ENCODE measurements at regions not wholly inside any gene's neighbourhood (a gene's known extent, or its start where the extent isn't known, plus 50 kb on each side); places are given as distances from the start of the nearest gene placed in this dataset.

DNA sequence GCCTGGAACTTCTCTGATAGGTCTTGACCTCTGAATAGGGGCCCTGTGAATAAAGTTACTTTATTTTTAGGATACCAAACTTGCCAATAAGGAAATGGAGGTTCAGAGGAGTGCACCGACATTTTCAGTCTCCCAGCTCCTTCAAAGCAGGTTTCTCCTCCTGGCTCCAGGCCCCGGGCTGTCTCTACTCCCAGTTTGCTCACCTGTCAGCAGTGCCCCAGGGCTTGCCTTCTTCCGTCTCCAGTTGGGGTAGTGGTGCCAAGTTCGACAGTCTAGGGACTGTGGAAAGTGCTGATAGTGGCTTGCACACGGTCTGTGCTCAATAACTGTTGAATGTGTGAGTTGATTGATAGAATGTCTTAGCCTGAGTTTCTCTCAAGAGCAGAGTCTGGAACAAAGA lies 149.2 kb downstream of the ACTL8 start:
- DNase-seq (ENCODE audit: low spot score) = no peak

DNA sequence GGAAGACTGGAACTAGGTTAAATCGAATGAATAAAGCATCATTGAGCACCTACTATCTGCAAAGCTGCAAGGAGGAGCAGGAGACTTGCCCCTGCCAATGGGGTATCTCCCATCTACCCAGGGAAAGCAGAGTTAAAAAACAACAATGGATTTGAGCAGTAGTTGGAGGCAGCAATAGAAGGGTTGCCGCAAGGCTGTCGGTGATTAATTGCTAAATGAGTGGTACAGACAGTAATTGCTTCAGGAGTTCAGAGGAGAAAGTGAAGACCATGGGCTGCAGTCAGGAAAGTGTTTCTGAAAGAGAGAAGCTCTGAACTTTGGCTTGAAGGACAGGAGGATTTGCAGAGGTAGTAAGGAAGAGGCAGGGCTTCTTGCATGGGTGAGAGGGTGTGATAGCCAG lies 152.9 kb downstream of the ACTL8 start:
- DNase-seq (ENCODE audit: low spot score) = no peak

DNA sequence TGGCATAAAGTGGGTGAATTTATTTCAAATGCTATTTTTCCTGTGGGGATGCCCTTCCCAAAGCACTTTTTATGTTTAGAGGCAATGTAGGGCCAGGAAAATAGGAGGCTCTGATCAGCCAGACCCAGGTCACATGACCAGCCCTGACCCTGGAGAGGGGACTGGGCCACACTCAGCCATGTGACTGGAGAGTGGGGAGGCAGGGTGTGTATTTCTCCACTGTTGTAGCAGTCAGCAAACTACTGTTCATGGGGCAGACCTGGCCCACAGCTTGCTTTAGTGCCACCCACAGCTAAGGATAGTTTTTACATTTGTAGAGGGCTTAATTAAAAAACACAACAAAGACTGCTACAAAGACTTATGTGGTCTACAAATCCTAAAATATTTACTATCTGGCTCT lies 153.8 kb downstream of the ACTL8 start:
- DNase-seq (ENCODE audit: low spot score) = no peak

DNA sequence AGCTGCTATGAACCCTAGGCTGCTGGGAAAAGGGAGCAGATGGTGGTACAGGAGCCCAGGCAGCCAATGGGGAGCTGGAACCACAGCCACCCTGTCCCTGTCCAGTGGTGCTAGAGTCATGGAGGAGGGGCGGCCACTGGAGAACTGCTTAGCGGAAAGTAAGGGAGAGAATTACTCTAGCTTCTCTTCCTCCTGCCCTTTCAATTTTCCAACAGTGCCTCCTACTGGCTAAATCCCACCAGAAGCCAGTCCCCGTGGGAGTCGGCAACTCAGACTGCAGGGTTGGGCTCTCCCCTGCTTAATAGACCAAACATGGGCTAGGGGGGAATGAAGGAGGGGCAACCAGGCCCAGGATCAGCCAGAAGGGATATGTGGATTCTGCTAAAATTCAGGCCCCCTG lies 154.5 kb downstream of the ACTL8 start:
- DNase-seq (ENCODE audit: low spot score) = peak; percentile 8

DNA sequence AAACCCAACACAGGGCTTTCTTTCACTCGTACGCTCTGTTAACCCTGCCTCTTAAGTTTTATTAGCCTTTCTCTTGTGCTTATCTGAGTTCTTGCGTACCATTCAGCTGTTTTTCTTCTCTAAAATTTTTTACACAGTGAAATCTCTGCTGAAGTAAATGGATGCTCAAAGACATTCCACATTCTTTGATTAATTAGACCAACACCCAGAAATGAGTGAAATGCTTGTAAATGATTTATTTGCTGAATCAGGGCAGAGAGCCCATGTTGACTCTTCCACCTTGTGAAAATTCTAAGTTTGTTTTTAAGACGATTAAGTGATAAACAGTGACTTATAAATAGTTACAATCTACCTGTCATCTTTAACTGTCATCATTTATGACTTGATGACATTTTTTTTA lies 156.7 kb downstream of the ACTL8 start:
- DNase-seq (ENCODE audit: low spot score) = no peak

DNA sequence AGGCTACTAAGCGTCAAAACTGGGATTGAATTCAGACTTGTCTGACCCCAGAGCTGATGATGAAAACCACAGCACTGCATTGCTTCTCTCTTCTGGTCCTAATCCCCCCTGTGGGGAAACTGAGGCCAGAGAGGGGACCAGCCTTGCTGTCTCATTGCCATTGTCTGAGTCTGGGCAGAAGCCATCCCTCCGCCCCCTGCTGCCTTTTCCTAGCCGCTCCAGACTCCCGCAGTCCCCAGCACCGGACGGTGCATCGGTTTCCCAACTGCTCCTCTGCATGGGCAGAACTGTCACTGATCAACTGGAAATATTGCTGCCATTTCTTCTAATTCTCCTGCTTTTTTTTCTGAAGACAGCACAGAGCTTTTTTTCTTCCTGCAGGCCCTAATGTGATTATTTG lies 157.4 kb downstream of the ACTL8 start:
- no peak for DNase-seq (ENCODE audit: low spot score)

DNA sequence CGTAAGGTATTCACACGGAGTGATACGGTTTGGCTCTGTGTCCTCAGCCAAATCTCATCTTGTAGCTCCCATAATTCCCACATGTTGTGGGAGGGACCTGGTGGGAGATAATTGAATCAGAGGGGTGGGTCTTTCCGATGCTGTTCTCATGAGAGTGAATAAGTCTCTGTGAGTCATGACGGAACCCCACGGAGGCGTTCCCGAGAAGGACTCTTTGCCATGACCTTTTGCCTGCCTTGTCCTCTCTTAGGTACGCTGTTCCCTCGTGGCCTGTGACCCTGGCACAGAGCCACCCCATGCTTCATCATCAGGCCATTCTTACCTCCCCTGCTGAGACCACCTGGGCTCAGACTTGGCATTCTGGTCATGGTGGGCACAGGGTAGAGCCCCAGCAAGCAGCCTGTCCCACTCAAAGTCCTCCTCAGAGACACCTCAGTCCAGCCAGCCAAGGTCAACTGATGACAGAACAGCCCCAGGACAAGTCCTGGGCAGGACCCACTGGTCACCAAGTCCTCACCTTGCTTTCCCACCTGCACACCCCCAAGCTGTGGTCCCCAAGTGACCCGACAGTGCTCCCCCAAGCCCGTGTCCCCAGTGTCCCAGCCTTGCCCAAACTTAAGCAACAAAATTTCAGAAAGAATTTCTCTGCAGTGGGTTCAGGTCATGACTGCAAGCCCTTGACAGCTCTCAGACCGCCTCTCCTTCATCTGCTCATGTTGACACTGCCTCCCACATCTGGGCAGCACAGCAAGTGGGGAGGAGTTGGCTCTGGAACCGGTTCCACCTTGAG lies 158.4 kb downstream of the ACTL8 start:
- no peak for DNase-seq (ENCODE audit: low spot score)

DNA sequence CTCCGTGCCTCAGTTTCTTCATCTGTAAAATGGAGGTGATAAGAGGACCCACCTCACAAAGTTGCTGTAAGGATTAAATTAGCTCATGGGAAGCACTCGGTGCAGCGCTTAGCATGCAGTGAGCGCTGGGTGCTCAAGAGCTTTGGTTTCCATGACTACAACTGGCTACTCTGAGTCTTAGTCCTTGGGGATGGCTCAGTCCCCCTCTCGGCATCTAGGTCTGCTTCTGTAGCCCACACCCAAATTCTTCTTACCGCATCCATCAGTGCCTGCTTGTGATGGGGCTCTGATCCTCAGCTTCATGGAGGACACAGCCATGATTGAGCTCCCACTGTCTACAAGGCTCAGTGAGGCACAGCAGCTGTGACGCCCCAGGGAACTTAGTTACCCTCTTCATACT lies 159.0 kb downstream of the ACTL8 start:
- DNase-seq (ENCODE audit: low spot score) = no peak

DNA sequence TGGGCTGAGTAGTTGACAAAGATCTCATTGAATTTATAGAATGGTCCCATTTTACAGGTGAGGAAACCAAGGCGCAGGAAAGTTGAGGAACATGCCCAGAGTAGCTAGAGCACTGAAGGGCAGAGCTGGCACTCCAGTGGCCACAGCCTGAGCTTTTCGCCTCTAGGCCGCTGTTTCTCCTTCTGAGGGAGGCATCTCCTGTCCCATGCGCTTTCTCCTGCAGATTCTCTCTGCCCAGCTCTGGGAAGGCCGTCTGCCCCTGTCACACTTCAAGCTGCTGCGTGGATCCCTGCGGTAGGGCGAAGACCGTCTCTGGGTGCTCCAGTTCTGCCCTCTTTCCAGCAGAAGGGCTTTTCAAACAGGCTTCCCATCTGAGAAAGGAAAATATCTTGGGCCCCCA lies 159.9 kb downstream of the ACTL8 start:
- DNase-seq (ENCODE audit: low spot score) = no peak

DNA sequence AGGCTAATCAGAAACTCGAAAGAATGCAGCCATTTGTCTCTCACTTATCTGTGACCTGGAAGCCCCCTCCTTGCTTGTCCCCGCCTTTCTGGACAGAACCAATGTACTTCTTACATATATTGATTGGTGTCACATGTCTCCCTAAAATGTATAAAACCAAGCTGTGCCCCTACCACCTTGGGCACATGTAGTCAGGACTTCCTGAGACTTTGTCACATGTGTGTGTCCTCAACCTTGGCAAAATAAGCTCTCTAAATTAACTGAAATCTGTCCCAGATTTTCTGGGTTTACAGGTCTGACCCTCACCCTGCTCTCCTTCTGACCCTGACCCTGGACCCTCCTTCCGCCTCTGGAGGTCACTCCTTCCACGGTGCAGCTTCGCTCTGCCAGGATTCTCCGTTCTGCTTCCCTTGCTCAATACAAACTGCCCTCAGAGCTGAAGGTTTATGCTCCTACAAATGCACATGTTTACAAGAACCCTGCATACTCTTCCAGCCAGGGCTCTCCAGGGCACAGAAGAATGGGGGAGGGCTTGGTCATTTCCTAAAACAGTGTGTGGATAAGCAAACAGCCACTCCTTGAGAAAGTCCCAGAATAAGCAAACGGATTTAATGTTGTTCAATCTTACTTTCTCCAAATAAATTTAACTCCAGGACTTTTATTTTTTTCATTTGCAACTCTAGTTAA lies 160.5 kb downstream of the ACTL8 start:
- no peak for DNase-seq (ENCODE audit: low spot score)

DNA sequence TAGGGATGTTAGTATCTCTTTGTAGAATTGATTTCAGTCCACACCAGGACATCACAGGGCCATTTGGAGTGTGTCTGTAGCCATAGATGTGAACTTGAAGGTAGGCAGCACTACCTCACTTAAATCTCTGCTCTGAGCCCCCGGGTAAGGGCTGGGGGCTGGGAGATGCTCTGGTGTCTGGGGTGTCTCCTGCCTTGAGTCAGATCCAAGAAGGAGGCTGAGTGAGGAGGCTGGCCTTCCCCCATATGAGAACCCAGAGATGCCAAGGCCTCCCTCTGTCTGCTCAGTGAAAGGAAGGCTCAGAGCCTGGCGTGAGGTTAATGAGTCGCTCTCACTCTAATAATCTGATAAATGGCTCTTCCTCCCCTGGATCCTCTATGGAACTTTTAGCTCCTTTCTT lies 161.6 kb downstream of the ACTL8 start:
- no peak for DNase-seq (ENCODE audit: low spot score)

DNA sequence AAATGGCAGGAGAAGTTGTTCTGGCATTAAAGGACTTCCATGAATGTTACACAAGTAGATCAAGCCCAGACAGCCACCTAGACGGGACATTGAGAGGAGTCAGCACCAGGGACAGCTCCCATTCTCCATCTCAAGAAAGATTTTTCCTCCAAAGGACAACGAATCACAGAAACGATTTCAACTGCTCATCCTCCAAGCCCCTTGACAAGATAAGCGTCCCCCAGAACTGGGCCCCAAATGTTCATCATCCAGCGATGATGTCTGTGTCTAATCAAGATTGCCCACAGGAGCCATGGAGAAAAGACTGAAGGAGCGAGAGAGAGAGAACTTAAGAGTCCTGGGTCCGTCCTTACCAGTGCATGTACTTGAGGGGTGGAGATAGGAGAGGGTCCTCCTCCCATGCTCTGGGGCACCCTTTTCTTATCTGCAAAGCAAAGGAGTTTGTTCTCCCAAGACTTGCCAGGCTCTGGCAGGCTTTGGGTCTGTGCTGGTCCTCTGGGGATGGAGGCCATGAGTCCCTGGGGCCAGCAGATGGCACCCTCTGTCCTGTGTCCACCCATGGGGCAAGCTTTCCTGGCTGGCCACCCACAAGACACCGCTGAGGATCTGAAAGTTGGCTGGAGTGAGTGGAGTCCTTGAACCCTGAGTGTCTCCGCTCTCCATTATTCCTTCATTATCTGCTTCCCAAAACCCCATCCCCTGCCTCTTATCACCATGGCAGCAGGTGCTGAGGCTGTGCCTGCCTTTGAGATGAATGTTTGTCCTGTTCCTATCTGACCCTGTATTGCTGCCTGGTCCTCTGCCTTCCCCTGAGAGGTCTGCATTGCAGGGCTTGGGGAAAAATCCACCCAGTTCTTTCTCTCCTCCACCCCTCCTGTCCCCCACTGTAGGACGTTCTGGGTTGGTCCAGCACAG lies 164.6 kb downstream of the ACTL8 start:
- DNase-seq (ENCODE audit: low spot score) = peak; percentile 38

DNA sequence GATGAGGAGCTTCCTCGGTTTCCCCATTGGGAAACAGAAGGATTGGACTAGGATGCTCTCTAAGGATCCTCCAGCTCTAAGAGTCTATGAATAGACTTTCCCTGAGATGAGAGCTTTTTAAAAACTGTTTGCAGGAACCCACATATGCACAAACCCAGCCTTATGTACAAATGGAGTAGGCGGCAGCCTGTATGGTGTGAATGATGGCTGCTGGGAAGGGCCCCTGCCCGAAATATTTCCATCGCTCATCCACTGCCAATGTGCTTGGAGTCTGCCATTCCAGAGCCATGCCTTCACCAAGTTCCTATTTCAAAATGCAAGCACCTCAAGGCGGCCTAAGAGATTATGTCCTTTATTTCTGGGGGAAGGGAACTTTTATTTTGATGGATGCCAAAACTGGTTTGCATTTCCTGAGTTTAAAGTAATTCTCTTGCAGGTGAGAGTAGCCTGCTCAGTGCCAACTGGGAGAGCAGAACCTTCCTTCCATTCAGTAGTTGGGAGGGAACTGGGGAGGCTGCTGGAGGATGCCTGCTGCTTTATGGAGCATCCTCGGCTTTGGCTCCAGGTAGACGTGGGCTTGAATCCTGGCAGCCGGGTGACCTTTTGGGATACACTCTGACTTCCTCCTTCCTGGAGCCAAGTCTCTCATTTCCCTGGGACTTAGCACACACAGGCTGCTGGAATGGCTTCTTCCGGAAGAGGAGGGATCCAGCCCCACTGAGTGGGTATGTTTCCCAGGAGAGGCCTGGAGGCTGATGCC lies 165.9 kb downstream of the ACTL8 start:
- DNase-seq (ENCODE audit: low spot score) = no peak

DNA sequence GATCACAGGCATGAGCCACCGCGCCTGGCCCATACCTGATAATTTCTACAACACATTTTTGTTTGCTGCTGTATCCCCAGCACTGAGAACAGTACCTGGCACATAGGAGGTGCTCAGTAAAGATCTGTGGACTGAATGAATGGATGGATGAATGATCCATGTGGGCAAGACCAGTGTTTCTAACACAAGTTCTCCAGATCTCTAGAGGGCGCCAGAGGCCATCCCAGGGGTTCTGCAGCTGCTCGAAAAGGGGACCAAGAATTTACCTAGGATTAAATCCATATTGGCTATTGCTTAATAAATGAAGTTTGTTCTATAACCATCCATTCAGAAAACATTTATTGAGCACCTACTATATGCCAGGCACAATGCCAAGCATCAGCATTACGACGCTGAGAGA lies 167.7 kb downstream of the ACTL8 start:
- peak; percentile 63 for DNase-seq (ENCODE audit: low spot score)

DNA sequence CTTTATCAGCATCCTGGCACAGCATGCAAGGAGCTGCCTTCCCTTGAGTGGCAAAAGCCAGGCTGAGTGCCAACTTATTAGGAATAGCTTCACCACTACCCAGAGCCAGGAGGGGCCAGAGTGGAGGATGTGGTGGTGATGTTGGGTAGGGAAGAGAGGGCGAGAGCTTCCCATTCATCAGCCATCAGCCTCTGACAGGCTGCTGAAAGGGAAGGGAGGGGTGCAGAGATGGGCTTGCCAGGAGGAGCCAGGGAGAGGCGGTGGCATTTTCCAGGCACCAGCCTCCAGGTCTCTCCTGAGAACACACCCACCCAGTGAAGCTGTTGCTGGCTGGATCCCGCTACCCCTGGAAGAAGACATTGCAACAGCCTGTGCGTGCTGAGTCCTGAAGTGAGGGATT lies 168.5 kb downstream of the ACTL8 start:
- no peak for DNase-seq (ENCODE audit: low spot score)

DNA sequence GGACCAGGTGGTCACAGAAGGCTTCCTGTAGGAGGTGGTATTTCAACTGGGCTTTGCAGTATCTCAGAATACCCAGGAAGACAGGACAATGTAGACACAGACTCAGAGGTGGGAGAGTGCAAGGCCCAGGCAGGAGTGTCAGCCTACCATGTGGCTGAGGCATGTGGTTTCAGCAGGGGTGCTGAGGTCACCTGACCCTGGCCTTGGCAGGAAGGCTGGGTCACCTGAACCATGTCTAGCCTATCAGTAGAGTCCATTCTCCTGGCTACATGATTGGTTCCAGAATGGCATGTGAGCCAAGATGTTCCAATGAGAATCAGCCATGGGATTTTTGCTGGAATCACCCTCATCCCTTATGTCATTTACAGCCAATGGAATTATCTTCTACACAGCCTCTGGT lies 169.4 kb downstream of the ACTL8 start:
- peak; percentile 9 for DNase-seq (ENCODE audit: low spot score)

DNA sequence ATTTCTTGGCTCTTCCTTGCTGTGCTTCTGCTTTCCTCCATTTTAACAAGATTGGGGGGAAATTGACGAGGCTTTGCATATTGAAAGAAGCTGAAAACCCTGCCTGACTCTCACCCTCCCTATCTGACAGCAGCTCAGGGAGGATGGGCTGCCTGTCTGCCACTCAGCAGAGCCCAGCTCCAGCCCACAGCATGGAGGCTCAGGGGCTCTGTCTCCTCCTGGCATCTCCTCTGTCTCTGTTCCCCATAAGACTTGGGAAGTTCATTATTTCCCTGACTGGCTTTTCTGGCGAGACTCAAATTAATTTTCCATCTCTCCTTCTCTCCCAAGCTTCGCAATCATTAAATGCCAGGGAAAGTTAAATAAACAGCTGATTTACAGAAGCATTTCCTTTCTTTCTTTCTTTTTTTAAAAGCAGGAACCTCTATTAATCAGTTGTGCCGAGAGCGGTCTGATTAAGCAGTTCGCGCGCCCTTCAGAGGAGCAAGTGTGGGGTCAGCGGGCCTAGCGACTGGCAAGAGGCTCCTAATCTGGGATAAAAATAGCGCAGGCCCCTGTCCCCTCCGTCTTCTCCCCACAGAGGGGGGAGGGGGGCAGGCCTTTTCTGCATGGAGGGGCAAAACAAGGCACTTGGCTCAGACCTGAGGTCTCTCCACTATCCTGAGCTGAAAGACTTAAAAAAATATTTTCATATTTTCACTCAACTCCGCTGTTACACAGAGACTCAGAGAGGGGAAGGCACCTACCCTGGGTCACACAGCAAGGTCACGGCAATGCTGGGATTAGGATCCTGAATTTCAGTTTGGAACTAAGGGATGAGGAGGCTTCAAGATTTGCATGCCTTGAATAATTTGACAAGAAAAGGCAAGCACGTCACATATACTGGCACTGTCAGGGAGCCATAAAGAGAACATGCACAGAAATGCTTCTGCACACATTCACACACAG lies 170.4 kb downstream of the ACTL8 start:
- DNase-seq (ENCODE audit: low spot score) = no peak

DNA sequence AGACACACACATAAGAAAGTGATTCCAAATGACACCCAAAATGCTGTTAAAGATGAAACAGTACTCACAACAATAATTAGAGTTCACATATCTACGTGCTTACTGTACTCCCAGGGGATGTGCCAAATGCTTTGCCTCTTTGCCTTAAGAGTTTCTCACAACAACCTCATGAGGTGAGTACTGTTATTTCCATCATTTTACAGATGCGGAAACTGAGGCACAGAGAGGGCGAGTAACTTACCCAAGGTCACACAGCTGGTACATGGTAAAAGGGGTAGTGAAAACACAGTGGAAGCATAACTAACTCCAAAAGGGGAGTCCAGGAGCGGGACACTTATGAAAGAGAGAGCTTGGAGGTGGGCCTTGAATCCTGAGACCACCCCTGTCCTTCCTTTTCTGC lies 171.8 kb downstream of the ACTL8 start:
- no peak for DNase-seq (ENCODE audit: low spot score)

DNA sequence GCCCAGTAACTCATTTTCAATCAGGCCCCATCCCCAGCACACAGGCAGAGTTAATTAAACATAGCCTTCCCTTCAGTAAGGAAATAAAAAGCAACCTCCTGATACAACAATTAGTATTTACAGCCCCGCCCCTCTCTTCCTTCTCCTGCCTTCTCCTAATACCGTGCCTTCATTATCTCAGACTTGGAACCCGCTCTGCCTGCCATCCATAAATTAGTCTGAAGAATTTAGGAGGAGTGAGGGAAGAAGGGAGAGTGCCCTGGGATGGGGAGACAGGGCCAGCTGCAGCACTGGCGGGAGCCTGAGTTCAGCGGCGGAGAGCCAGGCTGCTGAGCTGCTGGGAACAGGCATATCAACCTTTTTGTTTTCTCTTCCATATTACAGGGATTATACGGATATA lies 172.8 kb downstream of the ACTL8 start:
- DNase-seq (ENCODE audit: low spot score) = no peak

DNA sequence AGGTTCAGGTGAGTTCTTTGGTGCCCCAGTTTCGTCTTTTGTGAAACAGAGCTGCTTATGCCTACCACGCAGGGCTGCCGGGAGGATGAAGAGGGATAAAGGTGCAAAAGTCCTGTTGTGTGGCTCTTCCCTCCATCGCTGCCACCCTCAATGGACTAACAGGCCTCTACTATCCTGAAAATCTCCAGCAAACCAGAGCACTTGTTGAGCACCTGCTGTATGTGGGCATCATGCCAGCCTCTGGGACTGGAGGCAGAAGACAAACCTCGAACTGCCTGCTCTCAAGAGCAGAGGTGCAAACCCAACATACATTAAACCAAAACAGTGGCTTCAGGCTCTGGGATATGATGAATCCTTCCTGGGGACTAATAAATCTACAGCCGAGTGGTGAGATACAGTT lies 174.1 kb downstream of the ACTL8 start:
- DNase-seq (ENCODE audit: low spot score) = no peak

DNA sequence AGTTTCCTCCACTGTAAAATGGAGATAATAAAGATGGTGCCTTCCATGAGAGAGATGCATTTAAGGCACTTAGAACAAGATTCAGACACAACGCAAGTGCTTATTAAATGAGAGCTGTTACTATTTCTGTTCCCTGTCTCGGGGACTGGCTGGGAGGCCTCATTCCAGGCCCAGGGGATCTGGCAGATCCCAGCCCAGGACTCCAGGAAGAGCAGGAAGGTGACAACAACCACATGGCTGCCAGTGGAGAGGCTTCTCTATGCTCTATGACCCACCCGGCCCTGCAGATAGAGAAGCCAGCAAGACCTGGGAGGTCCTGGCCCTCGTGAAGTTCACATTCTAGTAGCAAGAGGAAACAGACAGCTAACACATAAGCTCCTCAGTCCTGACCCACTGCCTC lies 175.5 kb downstream of the ACTL8 start:
- DNase-seq (ENCODE audit: low spot score) = no peak

Data from NAMALWA (cell line).